ENCODE measurements at regions not wholly inside any gene's neighbourhood (a gene's known extent, or its start where the extent isn't known, plus 50 kb on each side); places are given as distances from the start of the nearest gene placed in this dataset.

DNA sequence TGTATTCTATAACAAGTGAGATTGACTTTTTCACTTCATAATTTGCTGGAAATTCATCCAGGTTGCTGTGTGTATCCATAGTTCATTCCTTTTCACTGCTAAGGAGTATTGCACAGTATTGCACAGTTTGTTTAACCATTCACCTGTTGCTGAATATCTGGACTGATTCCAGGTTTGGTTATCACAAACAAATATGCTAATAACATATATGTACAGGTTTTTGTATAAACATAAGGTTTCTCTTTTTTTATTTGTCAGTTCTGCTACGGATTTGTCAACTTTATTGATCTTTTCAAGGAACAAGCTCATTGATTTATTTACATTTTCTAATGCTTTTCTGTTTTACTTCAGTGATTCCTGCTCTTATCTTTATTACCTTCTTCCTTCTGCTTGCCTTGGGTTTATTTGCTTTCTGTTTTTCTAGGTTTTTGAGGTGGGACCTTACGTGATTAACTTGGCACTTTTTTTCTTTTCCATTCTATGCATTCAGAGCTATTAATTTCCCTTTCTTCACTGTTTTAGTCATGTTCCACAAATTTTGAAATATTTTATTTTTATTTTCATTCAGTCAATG lies 117.0 kb upstream of the OGFRL1 start:
- 83% methylated on average over 2 of the region's 2 CpGs; no CpG with 5 or more reads in 1 of the 2 experiments for WGBS, 2 experiments (ENCODE audit: extremely low coverage in 1 of 2, insufficient coverage in 1 of 2, insufficient read length in 1 of 2, insufficient replicate concordance in 2 of 2, low coverage in 1 of 2, low lambda C conversion rate in 2 of 2, missing lambda C conversion rate in 1 of 2)
- Histone ChIP-seq H3K4ac (replicated peaks; ENCODE audit: insufficient read length, low read depth, low read length) (no peak overlapping the region), H4K5ac (ENCODE audit: insufficient read length, low read depth, low read length) (no peak overlapping the region), H3K27ac (ENCODE audit: low read depth, low read length) (no peak overlapping the region), H2BK15ac (ENCODE audit: low read length) (no peak overlapping the region), H3K79me2 (ENCODE audit: control insufficient read depth in 1 of 2, insufficient read depth in 2 of 2, low read length in 2 of 2) (no peaks in the 10 kb centered on the region), H3K9me3 (ENCODE audit: insufficient read depth in 2 of 2, low read depth in 1 of 2, low read length in 1 of 2) (no peaks in the 10 kb centered on the region), H3K23ac (ENCODE audit: insufficient read length) (no peak overlapping the region), H3K56ac (replicated peaks; ENCODE audit: insufficient read length, low read depth, low read length) (no peak overlapping the region), H3K23me2 (ENCODE audit: low read depth, low read length) (no peaks in the 10 kb centered on the region), H3K79me1 (ENCODE audit: low read depth, low read length) (no peaks in the 10 kb centered on the region), H3K4me2 (ENCODE audit: insufficient read depth in 1 of 2, low read depth in 2 of 2, low read length in 2 of 2) (no peak overlapping the region), H3K18ac (ENCODE audit: extremely low read depth, low read length) (no peak overlapping the region), H4K91ac (replicated peaks; ENCODE audit: insufficient read length, low read length) (no peak overlapping the region), H3K4me1 (replicated peaks in 1 of 4; ENCODE audit: control insufficient read depth in 3 of 4, insufficient read depth in 4 of 4, low read length in 3 of 4) (no peaks in the 10 kb centered on the region), H2BK20ac (ENCODE audit: low read length) (no peak overlapping the region), H4K8ac (ENCODE audit: extremely low read depth, insufficient read depth, low read length) (no peak overlapping the region), H3K14ac (ENCODE audit: insufficient read length) (no peak overlapping the region), H3K36me3 (ENCODE audit: control insufficient read depth in 2 of 4, insufficient read depth in 4 of 4, low read length in 3 of 4) (no peaks in the 10 kb centered on the region), H2AK5ac (ENCODE audit: low read depth, low read length) (no peak overlapping the region), H2BK120ac (replicated peaks; ENCODE audit: low read depth, low read length) (no peak overlapping the region), H2BK5ac (ENCODE audit: low read depth, low read length) (no peak overlapping the region), H2BK12ac (ENCODE audit: low read depth, low read length) (no peak overlapping the region), H3K27me3 (replicated peaks in 1 of 4; ENCODE audit: control insufficient read depth in 3 of 4, extremely low read depth in 1 of 4, insufficient read depth in 3 of 4, low read length in 3 of 4) (no peaks in the 10 kb centered on the region), H4K20me1 (replicated peaks in 1 of 2; ENCODE audit: control insufficient read depth in 1 of 2, insufficient read depth in 2 of 2, low read length in 2 of 2) (no peaks in the 10 kb centered on the region), H2AFZ (ENCODE audit: low read length) (no peak overlapping the region), H3K4me3 (ENCODE audit: extremely low read depth in 1 of 4, insufficient read depth in 2 of 4, low read depth in 3 of 4, low read length in 4 of 4) (no peak overlapping the region), H3K9ac (replicated peaks in 1 of 4; ENCODE audit: extremely low read depth in 1 of 4, low read depth in 3 of 4, low read length in 3 of 4) (no peak overlapping the region)
- FAIRE-seq (no peak), DNase-seq (ENCODE audit: low read depth in 1 of 2, low spot score in 2 of 2) (no peak)
- ChIA-PET POLR2A (ENCODE audit: partially characterized antibody) (no interaction called here), CTCF (ENCODE audit: partially characterized antibody) (interaction anchor here (0.6 kb wide), 1 partner anchor 25 kb away, joined by 3 read pairs; no protein-coding TSS in a partner anchor)
- TF ChIP-seq GABPA (IDR thresholded peaks at IDR 0.05; ENCODE audit: borderline replicate concordance, insufficient read depth, low read length) (no peak), JUN (IDR thresholded peaks at IDR 0.05; ENCODE audit: low read depth, low read length) (no peak)
